Stimulated activated CD8-positive, alpha-beta memory T cell treated with anti-CD3 and anti-CD28 coated beads, Interleukin-7, amount 100 ng/mL, for 48 hours (primary cell): ENCODE measurements at regions not wholly inside any gene's neighbourhood (a gene's known extent, or its start where the extent isn't known, plus 50 kb on each side); places are given as distances from the start of the nearest gene placed in this dataset.

Source experiments
- DNase-seq, 2 donors: peaks; one replicate each; pipeline ENCODE4 v3.0.0-alpha.2; 2020; ENCODE audit warnings: low read depth in 1 of 2; ENCODE audit errors: extremely low read depth in 1 of 2

DNA sequence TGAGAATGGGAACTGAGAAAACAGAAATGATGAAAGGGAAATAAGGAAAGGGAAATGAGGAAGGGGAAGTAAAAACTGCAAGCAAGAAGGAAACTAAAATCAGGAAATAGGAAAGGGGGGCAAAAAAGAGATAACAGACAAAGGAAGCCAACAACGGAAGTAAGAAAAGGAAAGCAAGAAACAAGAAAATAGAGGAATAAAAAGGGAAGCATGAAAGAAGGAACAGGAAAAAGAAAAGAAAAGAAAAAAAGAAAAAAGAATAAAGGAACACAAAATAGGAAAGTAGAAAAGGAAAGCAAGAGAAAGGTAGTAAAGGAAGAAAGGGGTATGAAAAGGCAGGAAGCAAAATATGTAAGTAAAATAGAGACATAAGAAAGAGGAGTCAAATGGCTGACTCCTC is 241.2 kb upstream of the NCKAP5 start:
- no peak for DNase-seq

DNA sequence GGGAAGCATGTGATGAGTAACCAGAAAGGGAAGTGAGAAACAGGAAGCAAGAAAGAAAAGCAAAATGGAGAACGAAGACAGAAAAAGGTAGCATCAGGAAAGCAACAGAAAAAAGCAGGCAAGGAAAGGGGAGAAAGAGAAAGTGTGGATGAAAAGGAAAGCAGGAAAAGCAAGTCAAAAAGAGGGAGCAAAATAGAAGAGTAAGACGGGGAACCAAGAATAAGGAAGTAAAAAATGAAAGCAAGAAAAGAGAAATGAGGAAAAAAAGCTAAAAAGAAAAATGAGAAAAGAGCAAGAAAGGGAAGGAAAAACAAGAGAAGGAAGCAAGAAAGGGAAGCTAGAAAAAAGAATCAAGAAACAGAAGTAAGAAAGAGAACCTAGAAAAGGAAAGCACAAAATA is 242.3 kb upstream of the NCKAP5 start:
- no peak for DNase-seq

DNA sequence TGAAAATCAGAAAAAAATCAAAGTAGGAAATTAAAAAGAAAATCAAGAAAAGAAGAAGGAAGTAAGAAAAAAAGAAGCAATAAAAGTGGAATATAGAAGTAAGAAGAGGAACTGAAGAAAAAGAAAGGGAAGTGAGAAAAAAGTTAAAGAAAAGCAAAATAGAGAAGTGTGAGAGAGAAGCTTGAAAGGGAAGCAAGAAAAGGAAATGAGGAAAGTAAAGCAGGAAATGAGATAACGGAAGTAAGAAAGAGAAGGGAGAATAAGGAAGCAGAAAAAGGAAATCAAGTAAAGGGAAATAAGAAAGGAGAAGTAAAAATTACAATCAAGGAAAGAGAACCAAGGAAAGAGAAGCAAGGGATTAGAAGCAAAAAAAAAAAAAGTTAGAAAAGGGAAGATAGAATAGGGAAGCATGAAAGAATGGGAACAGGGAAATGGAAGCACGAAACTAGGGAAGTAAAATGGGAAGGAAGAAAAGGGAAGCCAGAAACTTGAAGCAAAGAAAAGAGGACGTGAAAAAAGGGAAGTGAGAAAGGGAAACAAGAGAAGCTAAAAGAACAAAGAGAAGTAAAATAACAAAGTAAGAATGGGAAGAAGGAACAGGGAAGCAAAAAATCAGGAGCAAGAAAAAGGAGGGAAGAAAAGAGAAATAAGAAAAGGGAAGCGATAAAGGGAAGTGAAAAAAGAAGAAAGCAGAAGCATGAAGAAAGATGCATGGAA is 243.3 kb upstream of the NCKAP5 start:
- no peak for DNase-seq

DNA sequence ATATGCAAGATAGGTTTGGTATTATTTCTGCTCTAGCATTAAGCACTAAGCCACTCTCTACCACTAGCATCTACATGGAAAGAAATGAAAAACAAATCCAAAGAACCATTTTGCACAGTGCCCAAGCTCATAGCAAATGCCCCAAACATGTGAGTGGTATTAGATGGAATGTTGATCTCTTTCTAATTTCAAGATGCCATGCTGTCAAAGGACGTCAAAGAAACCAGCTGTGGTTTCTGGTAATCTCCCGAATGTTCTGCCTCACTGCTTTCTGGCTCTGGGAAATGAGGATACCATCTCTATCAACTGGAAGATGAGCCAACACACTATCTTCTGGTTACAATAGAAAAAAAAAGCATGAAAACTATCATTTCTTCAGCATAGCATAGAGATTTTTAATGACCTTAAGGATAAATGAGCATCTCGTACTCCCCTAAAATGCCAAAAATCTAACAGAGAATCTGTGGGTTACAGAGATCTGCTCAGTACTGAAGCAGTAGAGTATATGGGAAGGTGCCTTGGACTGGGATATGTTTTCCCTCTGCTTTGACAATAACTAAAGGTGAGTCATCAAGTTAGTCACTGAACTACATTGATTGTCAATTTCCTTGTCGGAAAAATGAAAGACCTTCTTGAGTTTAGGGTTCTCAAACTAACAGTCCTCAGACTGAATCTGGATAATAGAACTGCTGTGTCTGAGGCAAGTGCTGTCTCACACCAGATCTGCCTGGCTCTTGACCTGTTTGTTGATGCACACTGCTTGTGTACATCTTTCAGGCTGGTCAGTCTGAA is 244.8 kb upstream of the NCKAP5 start:
- no peak for DNase-seq

DNA sequence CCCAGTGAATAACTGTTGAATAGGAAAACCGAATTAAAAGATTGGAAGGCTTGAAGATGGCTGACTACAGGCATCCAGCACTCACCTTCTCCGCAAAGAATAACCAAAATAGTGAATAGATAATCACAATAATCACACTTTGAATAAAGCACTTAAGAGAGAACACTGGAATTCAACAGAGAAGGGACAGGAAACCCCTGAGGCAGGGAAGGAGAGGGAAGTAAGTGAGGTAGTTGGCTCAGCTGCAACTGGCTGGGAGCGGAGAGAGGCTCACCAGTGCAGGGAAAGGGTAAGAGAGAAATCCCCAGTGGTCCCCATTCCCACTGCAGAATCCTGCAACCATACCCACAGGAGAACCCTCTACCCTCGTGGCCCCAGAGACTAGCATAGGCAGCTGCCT is 246.6 kb upstream of the NCKAP5 start:
- no peak for DNase-seq

DNA sequence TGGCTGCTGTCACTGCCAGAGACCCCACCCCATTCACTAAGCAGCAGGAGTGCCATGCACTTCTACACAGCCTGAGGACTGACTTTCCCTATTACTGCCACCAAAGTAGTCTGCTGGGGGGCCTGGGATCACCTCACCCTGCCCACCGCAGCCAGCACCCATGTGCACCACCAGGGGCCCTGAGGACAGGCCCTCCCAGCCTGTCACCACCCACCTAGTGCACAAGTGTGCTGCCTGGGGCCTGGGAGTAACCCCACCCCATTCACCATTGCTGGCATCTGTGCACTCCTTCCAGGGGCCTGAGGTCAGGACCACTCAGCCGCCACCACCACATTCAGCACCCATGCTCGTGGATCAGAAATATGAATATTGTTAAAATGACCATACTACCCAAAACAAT is 247.8 kb upstream of the NCKAP5 start:
- no peak for DNase-seq

DNA sequence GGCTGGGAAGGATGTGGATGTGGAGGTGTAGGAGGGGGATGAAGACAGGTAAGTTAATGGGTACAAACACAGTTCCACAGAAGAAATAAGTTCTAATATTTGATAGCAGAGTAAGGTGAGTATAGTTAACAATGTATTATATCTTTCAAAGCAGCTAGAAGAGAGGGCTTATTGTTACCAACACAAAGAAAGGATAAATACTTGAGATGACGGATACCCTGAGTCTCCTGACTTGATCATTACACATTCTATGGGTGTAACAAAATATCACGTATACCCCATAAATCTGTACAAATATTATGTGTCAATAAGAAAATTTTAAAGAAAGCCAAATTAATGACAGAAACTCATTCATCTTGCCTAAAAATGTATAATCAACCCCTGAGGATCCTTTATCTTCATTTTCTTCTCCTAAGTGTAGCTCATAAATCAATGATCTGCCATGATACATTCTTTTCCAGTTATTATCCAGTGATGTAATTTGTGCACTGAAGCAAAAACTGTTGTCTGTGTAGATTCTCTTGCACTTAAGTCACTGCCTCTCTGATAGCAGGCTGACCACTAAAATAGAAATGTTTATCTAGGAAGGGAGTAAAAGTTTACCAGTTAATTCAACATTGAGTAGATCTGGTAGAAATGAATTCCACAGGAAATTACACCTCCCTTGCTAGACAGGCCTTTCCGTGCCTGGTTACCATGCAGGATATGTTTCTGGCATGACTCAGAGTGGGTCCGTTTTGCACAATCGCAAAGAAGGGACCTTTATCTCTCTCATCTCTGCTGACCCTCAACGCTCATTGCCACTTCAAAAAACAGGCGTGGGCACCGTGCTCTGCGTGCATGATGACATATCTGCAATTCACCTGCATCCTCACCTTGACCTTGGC is 249.7 kb upstream of the NCKAP5 start:
- no peak for DNase-seq

DNA sequence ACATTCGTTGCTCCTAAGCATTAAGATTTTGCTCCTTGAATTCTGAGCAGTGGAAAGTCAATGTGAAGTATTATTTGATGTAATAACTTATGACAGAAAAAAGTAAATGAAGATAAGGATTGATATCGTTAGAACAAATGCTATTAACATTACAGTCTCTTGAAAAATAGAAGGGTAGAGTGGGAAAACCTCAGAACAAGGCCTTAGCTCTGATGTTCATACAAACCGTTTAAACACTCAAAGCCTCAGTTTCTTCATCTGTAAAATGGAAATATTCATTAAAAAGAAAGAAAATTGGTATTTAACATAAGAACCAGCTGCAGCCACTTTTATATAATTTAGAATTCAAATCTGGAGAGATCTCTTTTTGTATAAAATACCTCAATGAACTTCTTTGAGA is 250.4 kb upstream of the NCKAP5 start:
- DNase-seq = no peak

DNA sequence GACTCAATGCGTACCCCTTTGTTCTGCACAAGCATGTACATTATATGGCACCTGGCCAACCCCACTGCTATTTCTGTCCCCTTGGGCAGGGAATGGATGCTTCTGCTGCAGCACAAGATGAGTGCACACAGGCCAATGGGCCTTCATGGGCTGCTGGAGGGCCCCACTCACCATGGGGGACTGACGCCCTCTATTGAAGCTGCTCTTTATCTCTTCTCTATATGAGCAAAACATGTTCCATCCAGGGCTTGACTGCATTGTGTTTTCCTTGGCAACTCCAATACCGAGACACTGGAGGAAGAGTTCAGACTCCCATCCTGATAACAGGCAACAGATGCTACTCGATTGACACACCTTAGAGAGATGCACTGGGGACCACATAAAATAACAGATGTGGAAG is 251.6 kb upstream of the NCKAP5 start:
- DNase-seq = no peak

DNA sequence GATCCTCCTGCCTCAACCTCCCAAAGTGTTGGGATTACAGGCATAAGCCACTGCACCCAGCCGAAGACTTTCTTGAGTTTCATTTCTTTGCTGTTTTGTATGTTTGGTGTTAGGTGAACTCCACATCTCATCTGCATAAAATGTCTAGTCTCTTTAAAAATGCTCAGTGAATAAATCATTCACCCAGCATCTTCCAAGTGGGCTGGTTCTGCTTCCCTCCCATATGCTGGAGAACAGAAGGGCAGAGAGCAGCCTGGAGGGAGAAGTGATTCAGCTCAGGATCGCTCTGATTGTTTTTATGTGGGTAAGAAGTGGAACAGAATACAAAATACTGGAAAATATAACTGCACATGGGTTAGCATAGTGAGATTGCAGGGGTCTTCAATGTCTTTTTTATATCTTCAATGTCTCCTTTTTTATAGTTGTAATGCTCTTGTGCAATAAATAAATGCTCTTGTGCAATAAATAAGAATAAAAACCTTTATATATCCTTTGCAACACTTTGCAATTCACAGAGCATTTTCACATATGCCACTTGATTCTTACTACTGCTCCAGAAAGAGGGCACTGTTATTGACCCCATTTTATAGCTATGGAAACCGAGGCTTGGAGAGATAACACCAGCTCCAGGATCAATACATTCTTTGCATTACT is 253.0 kb upstream of the NCKAP5 start:
- no peak for DNase-seq

DNA sequence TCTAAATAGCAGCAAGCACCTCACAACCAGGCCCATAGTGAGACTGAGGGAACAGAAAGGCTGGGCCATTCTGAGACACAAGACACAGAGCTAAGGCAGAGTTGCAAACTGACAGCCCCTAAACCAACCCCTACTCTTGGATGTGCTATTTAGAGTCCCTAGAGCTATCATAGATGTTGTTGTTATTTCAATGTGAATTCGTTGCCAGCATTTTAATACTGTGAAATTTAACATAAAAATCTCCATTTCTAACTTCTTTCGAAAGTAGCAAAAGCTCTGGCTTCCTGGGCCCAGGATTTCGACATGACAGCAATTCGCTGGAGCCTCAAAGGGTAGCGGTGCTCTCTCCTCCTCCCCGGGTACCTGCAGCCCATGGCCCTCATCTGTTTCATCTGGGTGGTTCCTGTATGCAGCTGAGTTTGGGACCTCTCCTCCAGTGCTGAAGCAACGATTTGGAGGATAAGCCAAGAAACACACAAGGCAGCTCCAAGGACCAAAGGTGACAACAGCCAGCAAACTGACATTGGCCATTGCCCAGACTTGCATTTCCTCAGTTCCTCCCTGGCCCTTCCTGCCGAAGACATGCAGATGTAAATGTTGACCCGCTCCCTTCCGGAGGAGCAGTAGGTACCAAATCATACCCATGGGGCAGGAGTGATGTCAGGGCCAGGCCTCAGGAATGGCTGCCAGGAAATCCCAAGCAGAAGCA is 254.4 kb upstream of the NCKAP5 start:
- DNase-seq = no peak

DNA sequence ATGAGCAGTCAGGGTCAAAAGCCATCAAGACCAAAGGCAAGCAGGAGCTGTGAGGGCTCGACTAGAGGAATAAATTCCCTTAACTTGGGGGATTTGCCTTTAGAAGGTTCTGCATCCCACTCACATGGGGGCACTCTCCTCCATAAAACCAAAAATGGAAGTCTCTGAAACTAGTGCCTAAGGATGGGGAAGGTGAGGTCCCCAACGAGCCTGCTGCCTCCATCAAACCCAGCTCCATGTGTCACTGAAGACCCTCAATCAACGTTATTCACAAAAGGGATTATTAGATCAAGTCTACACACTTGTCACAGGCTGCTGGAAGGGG is 254.9 kb upstream of the NCKAP5 start:
- DNase-seq = no peak

DNA sequence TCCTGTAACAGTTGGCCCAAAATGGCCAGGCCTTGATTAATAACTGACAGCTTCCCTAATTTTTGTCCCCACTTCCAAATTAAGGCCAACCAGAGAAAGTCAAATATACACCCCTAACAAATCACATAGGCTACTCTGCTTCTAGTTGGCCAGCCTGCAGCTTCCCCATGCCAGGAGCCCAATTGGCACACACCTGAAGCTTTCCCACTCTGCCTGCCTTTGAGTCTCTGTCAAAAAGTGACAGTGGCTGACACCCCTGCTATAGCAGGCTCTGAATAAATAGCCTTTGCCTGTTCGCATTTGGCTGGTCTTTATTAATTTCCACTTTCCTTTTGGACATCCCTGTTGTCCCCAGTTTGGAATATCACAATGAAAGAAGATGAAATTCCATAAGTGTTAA is 256.6 kb upstream of the NCKAP5 start:
- DNase-seq = no peak

DNA sequence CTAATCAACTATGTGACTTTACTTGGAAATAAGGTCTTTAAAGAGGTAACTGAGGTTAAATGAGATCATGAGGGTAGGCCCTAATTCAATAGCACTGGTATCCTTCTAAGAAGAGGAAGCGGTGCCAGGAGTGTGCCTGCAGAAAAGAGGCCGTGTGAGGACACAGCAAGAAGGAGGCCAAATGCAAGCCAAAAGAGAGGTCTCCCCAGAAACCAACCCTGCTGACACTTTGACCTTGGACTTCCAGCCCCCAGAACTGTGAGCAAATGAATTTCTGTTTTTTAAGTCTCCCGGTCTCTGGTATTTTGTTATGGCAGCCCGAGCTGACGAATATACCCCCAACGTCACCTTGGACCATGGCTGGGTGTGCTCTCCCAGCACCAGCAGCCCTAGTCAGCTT is 257.5 kb upstream of the NCKAP5 start:
- DNase-seq = no peak

DNA sequence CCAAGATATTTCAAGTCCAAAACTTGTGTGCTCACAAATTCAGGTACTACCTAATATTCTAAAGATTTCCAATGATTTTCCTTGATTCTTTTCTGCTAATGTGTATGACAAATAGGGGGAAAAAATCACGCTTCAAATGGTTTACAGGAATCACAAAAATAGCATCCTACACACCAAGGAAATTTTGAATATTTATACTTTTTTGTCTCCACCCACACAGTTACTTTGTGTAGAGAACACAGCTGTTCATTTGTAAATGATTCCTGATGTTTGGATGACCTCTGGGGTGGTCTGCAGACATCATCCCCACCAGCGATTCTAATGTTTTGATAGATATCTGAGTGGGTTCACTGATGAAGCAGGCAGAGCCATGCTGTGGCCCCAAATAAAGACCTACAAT is 260.6 kb upstream of the NCKAP5 start:
- no peak for DNase-seq

DNA sequence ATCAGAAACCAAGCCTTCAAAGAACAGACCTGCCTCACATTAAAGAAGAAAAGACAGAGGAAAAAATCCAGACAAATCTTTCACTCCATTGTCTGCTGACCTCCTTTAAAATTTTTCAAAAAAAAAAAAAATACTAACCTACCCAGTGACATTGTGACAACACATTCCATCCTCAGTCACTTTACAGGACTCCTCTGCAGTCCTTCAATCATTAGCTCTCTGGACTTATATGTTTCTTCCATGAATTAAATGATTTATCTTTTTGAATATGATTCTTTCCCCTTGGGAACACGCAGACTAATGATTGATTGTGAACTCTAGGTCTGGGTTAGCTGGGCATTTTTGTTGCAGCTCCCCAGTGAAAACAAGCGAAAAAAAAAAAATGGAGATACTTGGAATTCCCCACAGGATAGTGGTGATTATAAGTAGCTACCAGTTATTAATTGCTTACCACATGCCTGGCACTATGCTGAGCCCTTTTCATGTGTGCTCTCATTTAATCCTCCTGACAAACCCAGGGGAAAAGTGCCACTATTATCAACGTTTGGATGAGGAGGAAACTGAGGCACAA is 261.3 kb upstream of the NCKAP5 start:
- no peak for DNase-seq

DNA sequence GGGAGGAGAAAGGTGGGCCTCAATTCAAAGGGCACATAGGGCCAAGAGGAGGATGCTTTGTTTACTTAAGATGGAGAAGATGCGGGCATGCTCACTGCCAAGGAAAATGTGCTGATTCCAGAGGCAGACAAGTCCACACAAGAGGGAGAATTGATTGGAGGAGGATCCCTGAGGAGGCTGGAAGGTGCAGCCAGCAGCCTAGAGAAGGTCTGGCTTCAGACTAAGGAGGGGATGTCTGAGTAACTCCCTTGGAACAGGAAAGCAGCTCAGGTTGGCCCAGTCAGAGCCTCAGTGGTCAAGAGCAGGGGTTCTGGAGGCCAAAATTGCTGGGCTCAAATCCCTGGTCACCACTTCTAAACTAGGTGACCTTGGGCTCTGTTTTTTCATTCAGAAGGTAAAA is 265.5 kb upstream of the NCKAP5 start:
- no peak for DNase-seq

DNA sequence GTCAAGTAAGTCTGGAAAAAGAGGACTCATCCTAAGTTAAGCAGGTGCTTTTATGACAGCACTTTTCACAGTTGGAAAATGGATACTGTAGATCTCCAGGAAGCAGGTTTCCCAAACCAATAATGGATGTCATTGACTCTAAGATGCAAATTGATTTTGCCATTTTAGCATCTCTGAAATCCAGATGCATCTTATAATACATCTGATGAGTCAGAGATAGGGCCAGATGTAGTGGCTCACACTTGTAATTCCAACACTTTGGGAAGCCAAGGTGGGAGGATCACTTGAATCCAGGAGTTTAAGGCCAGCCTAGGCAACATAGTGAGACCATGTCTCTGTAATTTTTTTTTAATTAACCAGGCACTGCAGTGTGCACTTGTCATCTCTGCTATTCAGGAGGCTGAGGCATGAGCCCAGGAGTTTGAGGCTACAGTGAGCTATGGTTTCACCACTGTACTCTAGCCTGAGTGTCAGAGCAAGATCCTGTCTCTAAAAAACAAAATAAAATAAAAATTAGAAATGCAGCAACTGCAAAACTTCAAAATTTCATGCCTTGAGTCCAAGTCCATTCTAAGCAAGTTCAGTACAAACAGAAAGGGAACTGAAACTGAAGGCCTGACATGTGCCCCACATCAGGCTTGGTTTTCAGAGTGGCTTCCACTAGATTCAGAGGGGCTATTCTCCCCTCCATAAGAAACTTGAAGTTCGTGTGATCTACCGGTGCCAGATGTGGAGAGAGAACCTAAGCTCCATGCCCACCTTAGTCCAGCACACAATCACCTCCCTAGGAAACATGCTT is 267.8 kb upstream of the NCKAP5 start:
- DNase-seq = no peak

DNA sequence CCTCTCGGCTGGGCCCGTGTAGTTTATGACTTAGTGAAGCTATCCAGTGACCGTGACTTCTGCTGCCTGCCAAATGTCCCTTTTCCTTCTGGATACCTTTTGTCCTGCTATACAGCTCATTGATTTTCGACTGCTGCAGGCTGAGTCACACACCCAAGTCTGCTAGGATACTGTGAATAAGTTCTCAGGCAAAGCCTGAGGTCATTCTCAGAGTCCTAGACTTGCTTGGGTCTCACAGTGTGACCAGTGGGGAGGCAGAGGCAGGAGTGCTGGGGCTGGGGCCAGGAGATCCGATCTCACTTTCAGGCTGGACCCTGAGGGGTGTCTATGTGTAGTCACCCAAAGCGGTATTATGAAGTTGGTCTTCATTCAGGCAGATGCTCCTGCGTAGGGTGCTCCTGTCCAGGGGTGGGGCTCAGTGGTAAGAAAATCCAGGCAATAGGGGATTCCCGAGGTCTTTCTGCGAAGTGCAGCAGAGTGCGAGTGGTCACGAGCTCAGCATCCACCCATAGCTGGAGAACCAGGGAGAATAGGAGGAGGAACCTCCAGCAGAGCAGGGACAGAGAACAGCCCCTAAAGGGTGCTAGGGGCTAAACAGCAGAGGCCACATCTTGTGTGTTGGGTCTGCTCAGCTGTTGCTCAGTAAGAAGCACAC is 268.6 kb upstream of the NCKAP5 start:
- DNase-seq = no peak
